Uterus (tissue), 2 donors: ENCODE measurements at regions not wholly inside any gene's neighbourhood (a gene's known extent, or its start where the extent isn't known, plus 50 kb on each side); places are given as distances from the start of the nearest gene placed in this dataset.

Source experiments
- CTCF ChIP-seq, 4 experiments: fragments of 200-600 bp in 2 of 4; fragments of 450-650 bp in 2 of 4; sonication (generic) in 2 of 4; IDR thresholded peaks; one replicate each; pipeline ENCODE4 v1.5.1; 2016 to 2019; ENCODE audit warnings: antibody characterized with exemption in 4 of 4, mild to moderate bottlenecking in 2 of 4, moderate library complexity in 1 of 4
- POLR2A ChIP-seq, 2 donors: fragments of 450-650 bp; IDR thresholded peaks; one replicate each; pipeline ENCODE4 v1.6.1; 2016; ENCODE audit warnings: antibody characterized with exemption in 2 of 2, mild to moderate bottlenecking in 1 of 2, moderate library complexity in 1 of 2

GRCh38 chr13:61760102-61760501 is 344.5 kb upstream of the PCDH20 start:
- no peak for TF ChIP-seq POLR2A (IDR thresholded peaks at IDR 0.05)
- no peak for TF ChIP-seq CTCF (IDR thresholded peaks at IDR 0.05)
